ENCODE measurements at regions not wholly inside any gene's neighbourhood (a gene's known extent, or its start where the extent isn't known, plus 50 kb on each side); places are given as distances from the start of the nearest gene placed in this dataset.
"Not testable (repeated sequence)": the region's sequence is repeated elsewhere in the genome, so short reads cannot be mapped to it uniquely, and the experiment has no call there.

DNA sequence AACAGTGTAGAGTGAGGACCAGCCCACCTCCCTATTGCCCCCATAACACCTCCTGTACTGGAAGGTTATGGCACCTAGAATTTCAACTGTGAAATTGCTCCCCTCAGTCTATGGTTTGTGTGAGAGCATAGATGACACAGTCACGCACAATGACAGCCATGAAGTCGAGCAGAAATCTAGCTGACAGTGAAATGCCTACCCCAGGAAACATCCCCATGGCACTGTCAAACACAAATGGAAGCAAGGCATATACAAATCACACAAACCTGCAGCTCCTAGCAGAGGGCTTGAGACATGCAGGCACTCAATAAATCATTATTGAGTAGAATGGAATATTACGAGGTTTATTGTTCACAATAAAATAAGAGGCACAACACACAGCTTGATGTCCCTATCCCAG lies 142.5 kb upstream of the ST6GALNAC5 start:
- Histone ChIP-seq H3K36me3 (ENCODE audit: control insufficient read depth in 5 of 5, insufficient read depth in 5 of 5, low read length in 5 of 5) (no peaks in the 10 kb centered on the region), H3K4me1 (ENCODE audit: control insufficient read depth in 5 of 5, insufficient read depth in 5 of 5, low read length in 5 of 5) (no peaks in the 10 kb centered on the region), H3K27ac (ENCODE audit: low read depth, low read length) (no peak overlapping the region), H3K9me3 (ENCODE audit: control insufficient read depth in 5 of 5, low read length in 5 of 5) (no peaks in the 10 kb centered on the region), H3K27me3 (ENCODE audit: control insufficient read depth in 5 of 5, insufficient read depth in 4 of 5, low read length in 5 of 5) (no peaks in the 10 kb centered on the region), H3K4me3 (ENCODE audit: low read depth in 1 of 5, low read length in 5 of 5) (no peak overlapping the region), H3K9ac (ENCODE audit: low read length in 5 of 5) (no peak overlapping the region)

DNA sequence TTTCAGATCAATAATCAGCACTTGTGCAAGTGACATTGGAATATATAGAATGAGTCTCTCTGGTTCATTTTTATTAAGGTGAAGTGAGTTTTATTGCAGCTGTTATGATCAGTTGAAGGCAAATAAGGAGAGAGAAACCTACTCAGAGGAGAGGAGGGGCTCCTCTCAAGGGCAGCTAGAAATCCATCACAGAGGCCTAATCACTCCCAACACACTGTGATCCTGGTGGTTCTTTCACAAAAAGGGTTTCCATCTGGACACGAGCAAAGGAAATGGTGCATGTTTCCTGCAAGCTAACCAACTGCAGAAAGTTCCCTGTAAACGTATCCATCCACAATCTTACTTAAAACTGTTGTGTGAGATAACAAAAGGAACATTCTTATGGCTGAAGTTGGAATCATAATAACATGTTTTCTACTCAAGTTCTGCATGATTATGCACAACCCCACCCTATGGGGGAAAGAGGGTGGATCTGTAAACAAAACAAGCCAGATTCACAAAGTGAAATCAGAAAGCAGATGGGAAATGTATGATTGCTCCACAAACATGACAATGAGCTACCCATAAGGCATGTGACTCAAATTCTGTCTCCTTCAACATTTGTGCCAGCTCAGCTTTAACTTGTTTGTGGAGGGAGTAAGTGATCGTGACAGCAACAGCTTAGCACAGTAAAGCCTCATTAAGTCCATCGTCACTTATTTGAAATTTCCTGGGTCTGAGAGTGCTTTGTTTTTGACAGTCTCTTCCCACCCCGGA lies 141.2 kb upstream of the ST6GALNAC5 start:
- Histone ChIP-seq H3K9ac (ENCODE audit: low read length in 5 of 5) (no peak overlapping the region), H3K36me3 (ENCODE audit: control insufficient read depth in 5 of 5, insufficient read depth in 5 of 5, low read length in 5 of 5) (no peaks in the 10 kb centered on the region), H3K9me3 (ENCODE audit: control insufficient read depth in 5 of 5, low read length in 5 of 5) (no peaks in the 10 kb centered on the region), H3K4me1 (ENCODE audit: control insufficient read depth in 5 of 5, insufficient read depth in 5 of 5, low read length in 5 of 5) (no peaks in the 10 kb centered on the region), H3K4me3 (ENCODE audit: low read depth in 1 of 5, low read length in 5 of 5) (no peak overlapping the region), H3K27ac (ENCODE audit: low read depth, low read length) (no peak overlapping the region), H3K27me3 (ENCODE audit: control insufficient read depth in 5 of 5, insufficient read depth in 4 of 5, low read length in 5 of 5) (no peaks in the 10 kb centered on the region)

DNA sequence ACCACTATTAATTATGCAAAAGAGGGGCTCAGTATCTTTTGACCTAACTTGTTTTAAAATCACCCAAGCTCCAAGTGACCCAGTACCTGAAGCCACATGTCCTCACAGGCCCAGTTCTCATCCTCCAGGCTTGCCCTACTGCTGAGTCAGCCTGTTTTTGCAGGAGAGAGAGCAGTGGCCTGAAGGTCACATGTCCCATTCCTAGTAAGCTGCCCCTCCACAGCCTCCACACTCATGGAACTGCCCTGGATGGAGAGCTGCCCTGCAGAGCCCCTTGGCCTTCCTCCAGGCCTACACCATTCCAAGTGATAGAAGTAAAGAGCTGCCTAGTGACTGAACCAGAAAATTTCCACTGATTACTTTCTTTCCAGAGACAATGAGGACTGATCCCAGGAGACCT lies 139.8 kb upstream of the ST6GALNAC5 start:
- Histone ChIP-seq H3K9ac (ENCODE audit: low read length in 5 of 5) (no peak overlapping the region), H3K36me3 (ENCODE audit: control insufficient read depth in 5 of 5, insufficient read depth in 5 of 5, low read length in 5 of 5) (no peaks in the 10 kb centered on the region), H3K9me3 (ENCODE audit: control insufficient read depth in 5 of 5, low read length in 5 of 5) (no peaks in the 10 kb centered on the region), H3K27ac (ENCODE audit: low read depth, low read length) (no peak overlapping the region), H3K4me3 (ENCODE audit: low read depth in 1 of 5, low read length in 5 of 5) (no peak overlapping the region), H3K4me1 (ENCODE audit: control insufficient read depth in 5 of 5, insufficient read depth in 5 of 5, low read length in 5 of 5) (no peaks in the 10 kb centered on the region), H3K27me3 (ENCODE audit: control insufficient read depth in 5 of 5, insufficient read depth in 4 of 5, low read length in 5 of 5) (no peaks in the 10 kb centered on the region)

DNA sequence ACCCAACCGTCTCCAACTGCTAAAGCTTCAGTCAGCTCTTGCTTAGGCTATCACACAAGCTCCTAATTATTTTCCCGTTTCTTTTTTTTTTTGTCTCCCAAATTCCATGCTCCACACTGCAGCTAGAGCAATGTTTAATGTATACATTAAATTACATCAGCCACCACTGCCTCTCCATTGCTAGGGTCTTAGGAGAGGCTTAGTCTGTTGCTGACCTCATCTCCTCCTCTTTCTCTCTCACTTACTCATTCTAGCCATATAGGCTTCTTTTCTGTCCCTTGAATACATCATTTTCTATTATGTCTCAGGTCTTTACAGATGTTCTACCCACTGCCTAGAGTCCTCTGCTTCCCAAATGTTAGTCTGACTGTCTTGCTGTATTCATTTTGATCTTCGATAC lies 138.1 kb upstream of the ST6GALNAC5 start:
- H3K27me3 ChIP-seq (ENCODE audit: control insufficient read depth in 5 of 5, insufficient read depth in 4 of 5, low read length in 5 of 5): no peaks in the 10 kb centered on the region
- H3K36me3 ChIP-seq (ENCODE audit: control insufficient read depth in 5 of 5, insufficient read depth in 5 of 5, low read length in 5 of 5): no peaks in the 10 kb centered on the region
- no peak overlapping the region for H3K4me3 ChIP-seq (ENCODE audit: low read depth in 1 of 5, low read length in 5 of 5)
- no peaks in the 10 kb centered on the region for H3K4me1 ChIP-seq (ENCODE audit: control insufficient read depth in 5 of 5, insufficient read depth in 5 of 5, low read length in 5 of 5)
- no peak overlapping the region for H3K27ac ChIP-seq (ENCODE audit: low read depth, low read length)
- no peak overlapping the region for H3K9ac ChIP-seq (ENCODE audit: low read length in 5 of 5)
- H3K9me3 ChIP-seq (ENCODE audit: control insufficient read depth in 5 of 5, low read length in 5 of 5): no peaks in the 10 kb centered on the region

DNA sequence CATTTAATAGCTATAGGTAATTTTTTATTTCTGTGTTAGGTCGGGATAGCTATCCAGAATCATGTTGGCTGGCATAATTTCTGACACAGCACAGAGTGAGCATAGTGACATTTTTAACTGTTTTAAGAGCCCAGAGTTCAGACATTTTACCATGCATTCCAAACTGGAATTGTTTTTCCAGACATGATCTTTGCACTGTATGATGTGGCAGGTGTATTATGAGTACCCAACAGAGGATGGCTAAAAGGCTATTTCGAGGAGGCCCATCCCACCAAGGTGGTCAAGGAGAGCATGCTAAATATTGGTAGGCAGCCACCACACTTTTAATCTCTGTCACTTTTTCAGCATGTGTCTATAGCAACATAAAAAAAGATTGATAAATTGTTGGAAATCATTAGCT lies 137.3 kb upstream of the ST6GALNAC5 start:
- H3K9me3 ChIP-seq (ENCODE audit: control insufficient read depth in 5 of 5, low read length in 5 of 5): no peaks in the 10 kb centered on the region
- H3K4me3 ChIP-seq (ENCODE audit: low read depth in 1 of 5, low read length in 5 of 5): no peak overlapping the region
- no peaks in the 10 kb centered on the region for H3K4me1 ChIP-seq (ENCODE audit: control insufficient read depth in 5 of 5, insufficient read depth in 5 of 5, low read length in 5 of 5)
- H3K27ac ChIP-seq (ENCODE audit: low read depth, low read length): no peak overlapping the region
- H3K27me3 ChIP-seq (ENCODE audit: control insufficient read depth in 5 of 5, insufficient read depth in 4 of 5, low read length in 5 of 5): no peaks in the 10 kb centered on the region
- H3K9ac ChIP-seq (ENCODE audit: low read length in 5 of 5): no peak overlapping the region
- no peaks in the 10 kb centered on the region for H3K36me3 ChIP-seq (ENCODE audit: control insufficient read depth in 5 of 5, insufficient read depth in 5 of 5, low read length in 5 of 5)

DNA sequence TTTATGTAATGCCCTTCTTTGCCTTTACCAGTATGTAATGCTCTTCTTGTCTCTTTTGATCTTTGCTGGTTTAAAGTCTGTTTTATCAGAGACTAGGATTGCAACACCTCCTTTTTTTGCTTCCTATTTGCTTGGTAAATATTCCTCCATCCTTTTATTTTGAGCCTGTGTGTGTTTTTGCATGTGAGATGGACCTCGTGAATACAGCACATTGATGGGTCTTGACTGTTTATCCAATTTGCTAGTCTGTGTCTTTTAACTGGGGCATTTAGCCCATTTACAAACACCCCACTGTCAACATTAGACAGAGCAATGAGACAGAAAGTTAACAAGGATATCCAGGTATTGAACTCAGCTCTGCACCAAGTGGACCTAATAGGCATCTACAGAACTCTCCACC lies 128.9 kb upstream of the ST6GALNAC5 start:
- not testable (repeated sequence) for H3K27ac ChIP-seq (ENCODE audit: low read depth, low read length); H3K36me3 ChIP-seq (ENCODE audit: control insufficient read depth in 5 of 5, insufficient read depth in 5 of 5, low read length in 5 of 5); H3K27me3 ChIP-seq (ENCODE audit: control insufficient read depth in 5 of 5, insufficient read depth in 4 of 5, low read length in 5 of 5); H3K4me3 ChIP-seq (ENCODE audit: low read depth in 1 of 5, low read length in 5 of 5); H3K9ac ChIP-seq (ENCODE audit: low read length in 5 of 5); H3K4me1 ChIP-seq (ENCODE audit: control insufficient read depth in 5 of 5, insufficient read depth in 5 of 5, low read length in 5 of 5); H3K9me3 ChIP-seq (ENCODE audit: control insufficient read depth in 5 of 5, low read length in 5 of 5)

DNA sequence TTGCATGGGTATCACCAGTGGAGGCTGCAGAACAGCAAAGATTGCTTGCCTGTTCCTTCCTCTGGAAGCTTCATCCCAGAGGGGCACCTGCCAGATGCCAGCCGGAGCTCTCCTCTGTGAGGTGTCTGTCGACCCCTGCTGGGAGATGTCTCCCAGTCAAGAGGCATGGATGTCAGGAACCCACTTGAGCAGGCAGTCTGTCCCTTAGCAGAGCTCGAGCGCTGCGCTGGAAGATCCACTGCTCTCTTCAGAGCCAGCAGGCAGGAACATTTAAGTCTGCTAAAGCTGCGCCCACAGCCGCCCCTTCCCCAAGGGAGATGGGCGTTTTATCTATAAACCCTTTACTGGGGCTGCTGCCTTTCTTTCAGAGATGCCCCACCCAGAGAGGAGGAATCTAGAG lies 126.3 kb upstream of the ST6GALNAC5 start:
- H3K9ac ChIP-seq (ENCODE audit: low read length in 5 of 5); H3K4me3 ChIP-seq (ENCODE audit: low read depth in 1 of 5, low read length in 5 of 5); H3K27me3 ChIP-seq (ENCODE audit: control insufficient read depth in 5 of 5, insufficient read depth in 4 of 5, low read length in 5 of 5); H3K9me3 ChIP-seq (ENCODE audit: control insufficient read depth in 5 of 5, low read length in 5 of 5); H3K36me3 ChIP-seq (ENCODE audit: control insufficient read depth in 5 of 5, insufficient read depth in 5 of 5, low read length in 5 of 5); H3K27ac ChIP-seq (ENCODE audit: low read depth, low read length); H3K4me1 ChIP-seq (ENCODE audit: control insufficient read depth in 5 of 5, insufficient read depth in 5 of 5, low read length in 5 of 5): not testable (repeated sequence)

DNA sequence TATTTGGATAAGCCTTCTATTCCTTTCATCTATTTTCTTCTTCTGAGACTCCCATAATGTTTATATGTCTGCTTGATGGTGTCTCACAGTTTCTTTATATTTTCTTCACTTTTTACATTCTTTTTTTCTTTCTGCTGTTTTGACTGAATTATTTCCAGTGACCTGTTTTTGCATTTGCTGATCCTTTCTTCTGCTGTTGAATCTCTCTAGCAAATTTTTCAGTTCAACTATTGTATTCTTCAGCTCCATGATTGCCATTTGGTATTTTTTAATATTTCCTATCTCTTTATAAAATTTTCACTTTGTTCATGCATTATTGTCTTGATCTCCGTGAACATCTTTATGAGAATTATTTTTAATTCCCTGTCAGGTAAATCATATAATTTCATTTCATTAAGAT lies 122.3 kb upstream of the ST6GALNAC5 start:
- H3K9me3 ChIP-seq (ENCODE audit: control insufficient read depth in 5 of 5, low read length in 5 of 5): peaks cover 0 to 11% (median 4%) of the 10 kb centered on the region in 5 donors
- no peaks in the 10 kb centered on the region for H3K36me3 ChIP-seq (ENCODE audit: control insufficient read depth in 5 of 5, insufficient read depth in 5 of 5, low read length in 5 of 5)
- H3K4me1 ChIP-seq (ENCODE audit: control insufficient read depth in 5 of 5, insufficient read depth in 5 of 5, low read length in 5 of 5): no peaks in the 10 kb centered on the region
- H3K27me3 ChIP-seq (ENCODE audit: control insufficient read depth in 5 of 5, insufficient read depth in 4 of 5, low read length in 5 of 5): no peaks in the 10 kb centered on the region
- H3K4me3 ChIP-seq (ENCODE audit: low read depth in 1 of 5, low read length in 5 of 5): no peak overlapping the region
- H3K27ac ChIP-seq (ENCODE audit: low read depth, low read length): no peak overlapping the region
- H3K9ac ChIP-seq (ENCODE audit: low read length in 5 of 5): no peak overlapping the region

DNA sequence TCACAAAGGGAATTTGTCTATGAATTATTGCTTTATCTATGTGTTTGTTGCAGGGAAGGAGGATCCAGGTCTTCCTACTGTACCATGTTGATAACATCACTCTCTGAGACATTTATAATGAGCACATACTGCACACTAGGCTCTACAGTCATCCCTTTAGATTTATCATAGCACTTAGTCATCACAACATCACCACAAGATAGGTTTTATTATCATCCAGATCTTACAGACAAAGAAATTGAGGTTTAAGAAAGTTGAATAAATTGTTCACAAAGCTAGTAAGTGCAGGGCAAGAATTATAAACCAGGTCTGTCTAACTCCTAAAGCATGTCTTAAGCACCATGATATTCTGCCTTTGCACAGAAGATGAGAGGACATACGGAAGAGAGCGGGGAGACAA lies 121.1 kb upstream of the ST6GALNAC5 start:
- Histone ChIP-seq H3K4me3 (ENCODE audit: low read depth in 1 of 5, low read length in 5 of 5) (no peak overlapping the region), H3K9ac (ENCODE audit: low read length in 5 of 5) (no peak overlapping the region), H3K27me3 (ENCODE audit: control insufficient read depth in 5 of 5, insufficient read depth in 4 of 5, low read length in 5 of 5) (no peaks in the 10 kb centered on the region)

DNA sequence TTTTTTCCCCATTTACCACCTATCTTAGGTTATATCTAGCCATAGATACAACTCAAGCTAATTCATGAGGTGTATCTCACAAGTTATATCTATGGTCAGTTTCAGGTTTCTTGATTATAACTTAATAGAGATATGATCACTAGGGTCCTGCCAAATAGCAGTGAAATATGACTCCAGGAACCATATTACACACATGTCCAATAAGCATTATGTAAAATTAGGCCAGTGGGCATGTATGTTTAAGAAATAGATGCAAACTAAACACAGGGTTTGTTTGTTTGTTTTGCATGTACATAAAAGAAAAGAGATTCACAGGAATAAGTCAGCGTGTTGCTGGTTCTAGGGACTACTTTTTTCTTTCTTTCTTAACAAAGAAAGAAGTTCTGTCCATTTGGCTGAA lies 112.5 kb upstream of the ST6GALNAC5 start:
- Histone ChIP-seq H3K27me3 (ENCODE audit: control insufficient read depth in 5 of 5, insufficient read depth in 4 of 5, low read length in 5 of 5) (no peaks in the 10 kb centered on the region), H3K4me1 (ENCODE audit: control insufficient read depth in 5 of 5, insufficient read depth in 5 of 5, low read length in 5 of 5) (peaks cover 0 to 6% (median 3%) of the 10 kb centered on the region in 5 donors), H3K27ac (ENCODE audit: low read depth, low read length) (no peak overlapping the region)

More for the DNA sequence above, 121.1 kb upstream of the ST6GALNAC5 start:
- no peaks in the 10 kb centered on the region for H3K36me3 ChIP-seq (ENCODE audit: control insufficient read depth in 5 of 5, insufficient read depth in 5 of 5, low read length in 5 of 5)
- H3K4me1 ChIP-seq (ENCODE audit: control insufficient read depth in 5 of 5, insufficient read depth in 5 of 5, low read length in 5 of 5): no peaks in the 10 kb centered on the region
- peaks cover 0 to 11% (median 4%) of the 10 kb centered on the region in 5 donors for H3K9me3 ChIP-seq (ENCODE audit: control insufficient read depth in 5 of 5, low read length in 5 of 5)
- no peak overlapping the region for H3K27ac ChIP-seq (ENCODE audit: low read depth, low read length)

More for the DNA sequence above, 112.5 kb upstream of the ST6GALNAC5 start:
- Histone ChIP-seq H3K36me3 (ENCODE audit: control insufficient read depth in 5 of 5, insufficient read depth in 5 of 5, low read length in 5 of 5) (no peaks in the 10 kb centered on the region), H3K9ac (ENCODE audit: low read length in 5 of 5) (no peak overlapping the region), H3K4me3 (ENCODE audit: low read depth in 1 of 5, low read length in 5 of 5) (no peak overlapping the region), H3K9me3 (ENCODE audit: control insufficient read depth in 5 of 5, low read length in 5 of 5) (no peaks in the 10 kb centered on the region)

All from subcutaneous abdominal adipose tissue (tissue), 5 donors.